Neural progenitor cell (in vitro differentiated cells): ENCODE measurements at regions not wholly inside any gene's neighbourhood (a gene's known extent, or its start where the extent isn't known, plus 50 kb on each side); places are given as distances from the start of the nearest gene placed in this dataset.

Experiments used
- DNase-seq: peaks from one replicate; pipeline ENCODE4 v3.0.0-alpha.2; 2016; ENCODE audit warnings: low spot score
- H2AFZ ChIP-seq: fragments of 200-600 bp; sonication (generic); replicated peaks from 2 replicates; pipeline ENCODE4 v1.6.1; 2016; ENCODE audit warnings: antibody characterized with exemption
- H3F3A ChIP-seq: fragments of 200-600 bp; sonication (generic); 2 replicates; pipeline ENCODE4 v1.6.1; 2016; ENCODE audit warnings: antibody characterized with exemption, low read depth
- H3K27ac ChIP-seq: fragments of 200-600 bp; sonication (generic); 2 replicates; pipeline ENCODE4 v1.5.1; 2016; ENCODE audit warnings: mild to moderate bottlenecking
- H3K27me3 ChIP-seq: fragments of 200-600 bp; sonication (generic); 2 replicates; pipeline ENCODE4 v1.6.1; 2016; ENCODE audit warnings: mild to moderate bottlenecking, moderate library complexity
- H3K36me3 ChIP-seq: fragments of 200-600 bp; sonication (generic); 2 replicates; pipeline ENCODE4 v1.5.1; 2016
- H3K4me1 ChIP-seq: fragments of 200-600 bp; sonication (generic); 2 replicates; pipeline ENCODE4 v1.6.1; 2016; ENCODE audit warnings: mixed run types
- H3K4me2 ChIP-seq: fragments of 200-600 bp; sonication (generic); 2 replicates; pipeline ENCODE4 v1.6.1; 2016
- H3K4me3 ChIP-seq: fragments of 200-600 bp; sonication (generic); 2 replicates; pipeline ENCODE4 v1.5.1; 2016
- H3K79me2 ChIP-seq: fragments of 200-600 bp; sonication (generic); 2 replicates; pipeline ENCODE4 v1.6.1; 2016; ENCODE audit warnings: low read depth
- H3K9ac ChIP-seq: fragments of 200-600 bp; sonication (generic); 2 replicates; pipeline ENCODE4 v1.6.1; 2016
- H3K9me3 ChIP-seq: fragments of 200-600 bp; sonication (generic); 2 replicates; pipeline ENCODE4 v1.5.1; 2016; ENCODE audit warnings: low read depth
- H4K20me1 ChIP-seq: fragments of 200-600 bp; sonication (generic); 2 replicates; pipeline ENCODE4 v1.6.1; 2016; ENCODE audit warnings: low read depth
- H3K27ac Mint-ChIP-seq: 3 replicates; pipeline ENCODE4 v1.8.0; 2021; ENCODE audit warnings: mixed read lengths
- H3K27me3 Mint-ChIP-seq: 2 replicates; pipeline ENCODE4 v1.8.0; 2022; ENCODE audit warnings: low read depth, mild to moderate bottlenecking, inconsistent platforms, moderate library complexity, mixed read lengths; ENCODE audit not compliant: insufficient read depth
- H3K36me3 Mint-ChIP-seq: 3 replicates; pipeline ENCODE4 v1.8.0; 2021; ENCODE audit warnings: mixed read lengths
- H3K4me1 Mint-ChIP-seq: 3 replicates; pipeline ENCODE4 v1.8.0; 2021; ENCODE audit warnings: mixed read lengths
- H3K4me3 Mint-ChIP-seq: 3 replicates; pipeline ENCODE4 v1.8.0; 2021; ENCODE audit warnings: mild to moderate bottlenecking, moderate library complexity, mixed read lengths
- H3K9me3 Mint-ChIP-seq: 3 replicates; pipeline ENCODE4 v1.8.0; 2020; ENCODE audit warnings: mixed read lengths
- EZH2 ChIP-seq: fragments of 200-600 bp; sonication (generic); IDR thresholded peaks from 2 replicates; pipeline ENCODE4 v1.6.1; 2017; ENCODE audit warnings: antibody characterized with exemption, mild to moderate bottlenecking, moderate library complexity
- EZH2phosphoT487 ChIP-seq: fragments of 200-600 bp; sonication (generic); IDR thresholded peaks from 2 replicates; pipeline ENCODE4 v1.6.1; 2017; ENCODE audit warnings: antibody characterized with exemption
- TF ChIP-seq, protein P1 (sequence below): fragments of 200-600 bp; sonication (generic); IDR thresholded peaks from 2 replicates; pipeline ENCODE4 v1.5.1; 2017; ENCODE audit warnings: antibody characterized with exemption, mild to moderate bottlenecking

- TF ChIP-seq, protein P1, sequence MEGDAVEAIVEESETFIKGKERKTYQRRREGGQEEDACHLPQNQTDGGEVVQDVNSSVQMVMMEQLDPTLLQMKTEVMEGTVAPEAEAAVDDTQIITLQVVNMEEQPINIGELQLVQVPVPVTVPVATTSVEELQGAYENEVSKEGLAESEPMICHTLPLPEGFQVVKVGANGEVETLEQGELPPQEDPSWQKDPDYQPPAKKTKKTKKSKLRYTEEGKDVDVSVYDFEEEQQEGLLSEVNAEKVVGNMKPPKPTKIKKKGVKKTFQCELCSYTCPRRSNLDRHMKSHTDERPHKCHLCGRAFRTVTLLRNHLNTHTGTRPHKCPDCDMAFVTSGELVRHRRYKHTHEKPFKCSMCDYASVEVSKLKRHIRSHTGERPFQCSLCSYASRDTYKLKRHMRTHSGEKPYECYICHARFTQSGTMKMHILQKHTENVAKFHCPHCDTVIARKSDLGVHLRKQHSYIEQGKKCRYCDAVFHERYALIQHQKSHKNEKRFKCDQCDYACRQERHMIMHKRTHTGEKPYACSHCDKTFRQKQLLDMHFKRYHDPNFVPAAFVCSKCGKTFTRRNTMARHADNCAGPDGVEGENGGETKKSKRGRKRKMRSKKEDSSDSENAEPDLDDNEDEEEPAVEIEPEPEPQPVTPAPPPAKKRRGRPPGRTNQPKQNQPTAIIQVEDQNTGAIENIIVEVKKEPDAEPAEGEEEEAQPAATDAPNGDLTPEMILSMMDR: no peak
- TF ChIP-seq EZH2phosphoT487 (no peak), EZH2 (no peak)
- Histone ChIP-seq H4K20me1 (no peaks in the 10 kb centered on the region), H3K4me1 (no peaks in the 10 kb centered on the region), H3K36me3 (no peaks in the 10 kb centered on the region), H3K27me3 (no peaks in the 10 kb centered on the region), H3K9ac (no peak overlapping the region), H2AFZ (no peak overlapping the region), H3K9me3 (no peaks in the 10 kb centered on the region), H3K4me2 (no peak overlapping the region), H3K27ac (no peak overlapping the region), H3K4me3 (no peak overlapping the region), H3K79me2 (no peaks in the 10 kb centered on the region), H3F3A (no peaks in the 10 kb centered on the region)
- Mint-ChIP-seq H3K9me3 (no peaks in the 10 kb centered on the region), H3K27me3 (no peaks in the 10 kb centered on the region), H3K4me1 (no peaks in the 10 kb centered on the region), H3K36me3 (no peaks in the 10 kb centered on the region), H3K4me3 (no peak overlapping the region), H3K27ac (no peak overlapping the region)
- DNase-seq: no peak
Observed at GRCh38 chr3:144041960-144042556, 70.4 kb downstream of the DIPK2A start.

DNA sequence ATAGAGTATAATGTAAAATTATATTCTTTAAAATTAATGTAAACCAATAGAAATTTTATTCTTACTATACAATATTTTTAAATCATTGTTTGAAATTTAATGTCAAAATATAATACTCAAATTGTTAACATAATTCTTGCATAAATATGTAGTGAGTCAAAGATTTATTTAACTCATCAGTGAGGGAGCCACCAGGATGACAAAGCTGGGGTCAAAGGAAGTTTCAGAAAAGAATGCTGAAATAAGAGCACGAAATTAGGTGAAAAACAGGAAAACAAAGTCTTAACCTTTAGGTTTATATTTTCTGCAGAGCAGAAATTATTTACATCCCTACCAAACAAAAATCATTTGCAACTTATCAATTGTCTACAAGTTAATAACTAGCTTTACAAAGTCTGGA is 74.1 kb downstream of the DIPK2A start:
- no peaks in the 10 kb centered on the region for H3K27me3 Mint-ChIP-seq
- Histone ChIP-seq H2AFZ (no peak overlapping the region), H3K4me2 (no peak overlapping the region), H3K27ac (no peak overlapping the region), H3K4me1 (no peaks in the 10 kb centered on the region), H3K9ac (no peak overlapping the region), H3K4me3 (no peak overlapping the region), H3K36me3 (no peaks in the 10 kb centered on the region), H3K79me2 (no peaks in the 10 kb centered on the region), H3F3A (no peaks in the 10 kb centered on the region), H3K27me3 (no peaks in the 10 kb centered on the region), H3K9me3 (no peaks in the 10 kb centered on the region), H4K20me1 (no peaks in the 10 kb centered on the region)
- H3K27ac Mint-ChIP-seq: no peak overlapping the region
- DNase-seq: no peak
- H3K4me1 Mint-ChIP-seq: no peaks in the 10 kb centered on the region
- H3K4me3 Mint-ChIP-seq: no peak overlapping the region
- TF ChIP-seq EZH2phosphoT487: no peak
- TF ChIP-seq, protein P1: no peak
- no peak for TF ChIP-seq EZH2
- no peaks in the 10 kb centered on the region for H3K9me3 Mint-ChIP-seq
- no peaks in the 10 kb centered on the region for H3K36me3 Mint-ChIP-seq

GRCh38 chr3:144049374-144049773 is 77.8 kb downstream of the DIPK2A start:
- no peaks in the 10 kb centered on the region for H3K4me1 ChIP-seq
- H3K27me3 Mint-ChIP-seq: no peaks in the 10 kb centered on the region
- no peak for DNase-seq
- no peaks in the 10 kb centered on the region for H3K36me3 ChIP-seq
- no peak overlapping the region for H2AFZ ChIP-seq
- H3K27me3 ChIP-seq: no peaks in the 10 kb centered on the region
- no peaks in the 10 kb centered on the region for H3K79me2 ChIP-seq
- TF ChIP-seq EZH2 (no peak), EZH2phosphoT487 (no peak)
- TF ChIP-seq, protein P1: no peak
- no peak overlapping the region for H3K27ac Mint-ChIP-seq
- H3K4me3 ChIP-seq: no peak overlapping the region
- H3K9me3 Mint-ChIP-seq: no peaks in the 10 kb centered on the region
- no peaks in the 10 kb centered on the region for H3K9me3 ChIP-seq
- no peaks in the 10 kb centered on the region for H3K36me3 Mint-ChIP-seq
- no peak overlapping the region for H3K4me3 Mint-ChIP-seq
- no peak overlapping the region for H3K4me2 ChIP-seq
- H3K4me1 Mint-ChIP-seq: no peaks in the 10 kb centered on the region
- H4K20me1 ChIP-seq: no peaks in the 10 kb centered on the region
- no peaks in the 10 kb centered on the region for H3F3A ChIP-seq
- no peak overlapping the region for H3K9ac ChIP-seq
- H3K27ac ChIP-seq: no peak overlapping the region
